ENCODE measurements at regions not wholly inside any gene's neighbourhood (a gene's known extent, or its start where the extent isn't known, plus 50 kb on each side); places are given as distances from the start of the nearest gene placed in this dataset.

GRCh38 chr16:55008836-55009510 lies 78.3 kb downstream of the IRX5 start:
- no peak for TF ChIP-seq CTCF (IDR thresholded peaks at IDR 0.05)
- no peak for TF ChIP-seq POLR2A (IDR thresholded peaks at IDR 0.05)
- no peak for TF ChIP-seq EP300 (IDR thresholded peaks at IDR 0.05)

Measured in sigmoid colon (tissue), 4 donors.